ENCODE measurements at regions not wholly inside any gene's neighbourhood (a gene's known extent, or its start where the extent isn't known, plus 50 kb on each side); places are given as distances from the start of the nearest gene placed in this dataset.

DNA sequence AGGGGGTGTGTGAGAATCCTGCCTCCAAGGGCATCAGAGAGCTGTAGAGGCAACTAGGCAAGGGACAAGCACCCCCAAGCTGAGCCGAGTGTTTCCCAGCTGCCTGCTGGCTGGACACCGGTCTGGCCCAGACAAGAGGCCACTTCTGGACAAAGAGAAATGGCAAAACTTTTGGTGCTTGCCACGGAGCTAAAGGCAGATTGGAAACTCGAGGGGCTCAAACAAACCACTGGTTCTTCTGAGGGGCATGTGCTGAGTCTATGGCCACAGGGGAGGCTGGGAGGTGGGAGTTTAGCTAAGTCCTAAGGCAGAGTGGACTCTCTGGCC, 66.5 kb upstream of the INPP5A start:
- Histone ChIP-seq H3K4me3 (no peak overlapping the region), H3K36me3 (no peaks in the 10 kb centered on the region), H3K27ac (peak overlapping the region in 2 of 4 donors; percentile 10 to 93), H3K4me1 (peaks cover 5 to 35% (median 15%) of the 10 kb centered on the region in 3 donors), H3K9me3 (no peaks in the 10 kb centered on the region), H3K27me3 (no peaks in the 10 kb centered on the region)
- 78 to 82% methylated on average over 2 to 3 of the region's 4 CpGs for WGBS, 2 donors
- intact Hi-C loops (cut with DNase I), result no loop called here
- no peak for DNase-seq
- TF ChIP-seq POLR2A (IDR thresholded peaks at IDR 0.05), result no peak
- TF ChIP-seq, protein P1, sequence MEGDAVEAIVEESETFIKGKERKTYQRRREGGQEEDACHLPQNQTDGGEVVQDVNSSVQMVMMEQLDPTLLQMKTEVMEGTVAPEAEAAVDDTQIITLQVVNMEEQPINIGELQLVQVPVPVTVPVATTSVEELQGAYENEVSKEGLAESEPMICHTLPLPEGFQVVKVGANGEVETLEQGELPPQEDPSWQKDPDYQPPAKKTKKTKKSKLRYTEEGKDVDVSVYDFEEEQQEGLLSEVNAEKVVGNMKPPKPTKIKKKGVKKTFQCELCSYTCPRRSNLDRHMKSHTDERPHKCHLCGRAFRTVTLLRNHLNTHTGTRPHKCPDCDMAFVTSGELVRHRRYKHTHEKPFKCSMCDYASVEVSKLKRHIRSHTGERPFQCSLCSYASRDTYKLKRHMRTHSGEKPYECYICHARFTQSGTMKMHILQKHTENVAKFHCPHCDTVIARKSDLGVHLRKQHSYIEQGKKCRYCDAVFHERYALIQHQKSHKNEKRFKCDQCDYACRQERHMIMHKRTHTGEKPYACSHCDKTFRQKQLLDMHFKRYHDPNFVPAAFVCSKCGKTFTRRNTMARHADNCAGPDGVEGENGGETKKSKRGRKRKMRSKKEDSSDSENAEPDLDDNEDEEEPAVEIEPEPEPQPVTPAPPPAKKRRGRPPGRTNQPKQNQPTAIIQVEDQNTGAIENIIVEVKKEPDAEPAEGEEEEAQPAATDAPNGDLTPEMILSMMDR (IDR thresholded peaks at IDR 0.05), result no peak

DNA sequence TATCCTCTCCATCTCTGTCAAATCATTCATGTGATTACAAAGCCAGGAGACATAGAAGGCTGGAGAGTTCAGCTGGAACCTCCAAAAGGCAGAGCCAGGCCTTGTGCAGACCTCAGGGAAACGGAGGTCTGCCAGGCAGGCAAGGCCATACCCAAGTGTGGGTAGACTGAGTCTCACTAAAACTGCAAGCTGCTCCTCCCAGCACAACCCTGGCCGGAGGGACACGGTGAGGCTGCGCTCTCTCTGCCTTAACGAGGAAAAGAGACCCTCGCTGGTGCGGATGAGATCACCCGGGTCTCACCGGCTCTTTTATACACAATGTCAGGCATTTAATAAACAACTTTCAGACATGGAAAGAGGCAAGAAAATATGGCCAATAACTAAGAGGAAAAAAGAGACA, 66.1 kb upstream of the INPP5A start:
- DNase-seq, result no peak
- Histone ChIP-seq H3K27me3 (no peaks in the 10 kb centered on the region), H3K9me3 (no peaks in the 10 kb centered on the region), H3K36me3 (no peaks in the 10 kb centered on the region), H3K4me1 (peaks cover 4 to 31% (median 13%) of the 10 kb centered on the region in 3 donors), H3K4me3 (no peak overlapping the region), H3K27ac (no peak overlapping the region)
- intact Hi-C loops (cut with DNase I), result no loop called here
- WGBS, 2 donors, result 87 to 88% methylated on average over 9 of the region's 9 CpGs
- no peak for TF ChIP-seq POLR2A (IDR thresholded peaks at IDR 0.05)
- TF ChIP-seq, protein P1 (IDR thresholded peaks at IDR 0.05), result no peak

DNA sequence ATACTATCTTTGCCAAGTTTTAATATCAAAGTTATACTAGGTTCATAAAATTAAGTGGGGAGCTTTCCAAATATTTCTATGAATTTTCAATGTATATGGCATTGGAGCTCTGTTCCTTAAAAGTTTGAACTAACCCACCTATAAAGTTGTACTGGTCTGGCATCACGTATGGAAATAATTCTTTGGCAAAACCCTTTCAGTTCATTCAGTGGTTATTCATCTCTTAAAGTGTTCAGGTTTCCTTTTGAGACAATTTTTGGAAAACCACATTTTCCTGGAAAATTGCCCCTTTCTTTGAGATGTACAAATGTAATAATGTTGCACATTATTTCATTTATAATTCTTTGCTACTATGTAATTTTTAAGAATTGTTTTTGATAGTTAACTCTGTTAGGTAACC, 62.5 kb upstream of the INPP5A start:
- DNase-seq, result no peak

DNA sequence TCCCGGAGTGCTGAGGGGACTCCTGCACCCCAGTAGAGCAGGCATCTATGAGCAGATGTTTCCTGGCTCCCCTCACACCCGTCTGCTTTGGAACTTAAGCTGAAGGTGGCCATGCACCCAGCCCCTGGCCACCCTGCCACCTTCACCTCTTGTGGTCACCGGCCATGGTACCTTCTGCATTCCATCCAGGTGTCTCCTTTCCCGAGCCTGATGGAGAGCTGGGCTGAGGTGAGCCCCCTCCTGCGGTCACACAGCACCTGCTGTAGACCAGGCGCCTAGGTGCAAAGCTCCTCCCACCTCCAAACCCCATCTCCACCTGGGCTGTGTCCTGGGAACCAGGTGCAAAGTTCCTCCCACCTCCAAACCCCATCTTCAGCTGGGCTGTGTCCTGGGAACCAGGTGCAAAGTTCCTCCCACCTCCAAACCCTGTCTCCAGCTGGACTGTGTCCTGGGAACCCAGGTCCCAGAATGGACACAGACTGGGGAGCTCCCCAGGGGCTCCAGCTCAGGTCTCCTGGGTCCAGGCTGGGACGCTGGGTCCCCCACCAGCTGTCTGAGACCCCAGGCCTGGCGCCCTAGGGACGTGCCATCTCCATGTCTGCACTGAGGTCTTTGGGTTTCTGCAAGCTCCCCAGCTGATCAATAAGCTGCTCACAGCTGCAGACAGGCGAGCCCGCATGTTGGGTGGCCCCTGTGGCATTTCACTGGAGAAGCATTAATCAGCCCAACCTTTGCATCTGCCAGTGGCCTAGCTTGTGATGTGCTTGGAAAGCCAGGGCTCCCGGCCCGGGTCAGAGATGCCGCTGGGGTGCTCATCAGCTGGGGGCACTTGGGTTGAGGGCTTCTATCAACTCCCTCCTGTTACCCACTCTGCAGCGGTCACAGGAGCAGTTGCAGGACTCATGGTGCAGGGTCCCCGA, 61.2 kb upstream of the INPP5A start:
- TF ChIP-seq, protein P1 (IDR thresholded peaks at IDR 0.05), result no peak
- no peak for TF ChIP-seq POLR2A (IDR thresholded peaks at IDR 0.05)
- Histone ChIP-seq H3K27me3 (peaks cover 0 to 8% (median 0%) of the 10 kb centered on the region in 4 donors), H3K9me3 (no peaks in the 10 kb centered on the region), H3K4me3 (no peak overlapping the region), H3K27ac (no peak overlapping the region), H3K4me1 (peaks cover 0 to 12% (median 0%) of the 10 kb centered on the region in 3 donors), H3K36me3 (no peaks in the 10 kb centered on the region)
- WGBS, 2 donors, result 61 to 82% methylated on average over 4 to 11 of the region's 16 CpGs
- intact Hi-C loops (cut with DNase I), result no loop called here
- no peak for DNase-seq

More for the DNA sequence above, 62.5 kb upstream of the INPP5A start:
- peaks cover 0 to 6% (median 0%) of the 10 kb centered on the region in 4 donors for H3K27me3 ChIP-seq
- no peaks in the 10 kb centered on the region for H3K36me3 ChIP-seq
- TF ChIP-seq, protein P1 (IDR thresholded peaks at IDR 0.05), result no peak
- no peak for TF ChIP-seq POLR2A (IDR thresholded peaks at IDR 0.05)
- peaks cover 0 to 4% (median 0%) of the 10 kb centered on the region in 3 donors for H3K4me1 ChIP-seq
- intact Hi-C loops (cut with DNase I), result no loop called here
- WGBS, 2 donors, result 45 to 50% methylated on average over 1 of the region's 1 CpG
- no peaks in the 10 kb centered on the region for H3K9me3 ChIP-seq
- no peak overlapping the region for H3K27ac ChIP-seq
- H3K4me3 ChIP-seq, result no peak overlapping the region

DNA sequence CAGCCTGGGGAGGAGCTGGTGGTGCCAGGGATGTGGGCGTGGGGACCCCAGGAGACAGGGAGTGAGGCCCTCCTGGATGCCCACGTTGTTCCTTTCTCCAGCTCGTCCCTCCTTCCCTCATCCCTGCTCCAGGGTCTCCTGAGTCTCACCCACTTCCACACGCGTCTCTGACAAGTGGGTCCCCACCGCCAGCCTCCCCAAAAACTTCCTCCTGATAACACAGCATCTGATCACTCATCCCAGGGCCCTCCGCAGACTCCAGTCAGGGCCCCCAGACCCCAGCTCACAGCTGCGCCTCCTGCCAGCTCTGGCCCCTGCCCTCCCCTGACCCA, 60.6 kb upstream of the INPP5A start:
- Histone ChIP-seq H3K27ac (no peak overlapping the region), H3K4me1 (peaks cover 0 to 19% (median 3%) of the 10 kb centered on the region in 3 donors), H3K27me3 (peaks cover 0 to 8% (median 0%) of the 10 kb centered on the region in 4 donors), H3K36me3 (no peaks in the 10 kb centered on the region), H3K4me3 (no peak overlapping the region), H3K9me3 (no peaks in the 10 kb centered on the region)
- intact Hi-C loops (cut with DNase I), result no loop called here
- 79 to 81% methylated on average over 7 to 8 of the region's 8 CpGs for WGBS, 2 donors
- TF ChIP-seq POLR2A (IDR thresholded peaks at IDR 0.05), result no peak
- no peak for DNase-seq
